WTC11 (cell line): ENCODE measurements at regions not wholly inside any gene's neighbourhood (a gene's known extent, or its start where the extent isn't known, plus 50 kb on each side); places are given as distances from the start of the nearest gene placed in this dataset.

Experiments used
- ATAC-seq: fragments of 200-7000 bp; cut with Tn5 transposase; 2 replicates; pipeline ENCODE4 v1.10.0; 2021; ENCODE audit warnings: mild to moderate bottlenecking, moderate library complexity
- CTCF ChIA-PET: fragments of 300-600 bp; sonication (Branson Sonifier 250); formaldehyde crosslinking; loops from one replicate; lab custom pipeline; 2021; ENCODE audit warnings: antibody characterized with exemption; lab: Charles Lee
- POLR2A ChIA-PET: fragments of 350-600 bp; sonication (Branson Sonifier 250); formaldehyde crosslinking; loops from one replicate; lab custom pipeline; 2021; ENCODE audit warnings: antibody characterized with exemption; lab: Charles Lee
- DNase-seq: peaks from one replicate; pipeline ENCODE4 v3.0.0; 2021; ENCODE audit warnings: low spot score
- H3K27ac Mint-ChIP-seq: 2 replicates; pipeline ENCODE4 v1.8.0; 2021; ENCODE audit warnings: mixed read lengths
- H3K27me3 Mint-ChIP-seq: 2 replicates; pipeline ENCODE4 v1.8.0; 2021; ENCODE audit warnings: low read depth, mild to moderate bottlenecking, moderate library complexity, mixed read lengths
- H3K36me3 Mint-ChIP-seq: 2 replicates; pipeline ENCODE4 v1.8.0; 2021; ENCODE audit warnings: mixed read lengths
- H3K4me1 Mint-ChIP-seq: 2 replicates; pipeline ENCODE4 v1.8.0; 2022; ENCODE audit warnings: mixed read lengths
- H3K4me3 Mint-ChIP-seq: 2 replicates; pipeline ENCODE4 v1.8.0; 2021; ENCODE audit warnings: mild to moderate bottlenecking, moderate library complexity, mixed read lengths
- H3K9me3 Mint-ChIP-seq: 2 replicates; pipeline ENCODE4 v1.8.0; 2021; ENCODE audit warnings: mixed read lengths
- ATF1 ChIP-seq: sonication (generic); formaldehyde crosslinking; IDR thresholded peaks from 2 replicates; pipeline ENCODE4 v1.8.1; 2023; ENCODE audit warnings: mild to moderate bottlenecking, moderate library complexity, missing genetic modification reagents
- ATF3 ChIP-seq: sonication (generic); formaldehyde crosslinking; conservative IDR thresholded peaks from 2 replicates; pipeline ENCODE4 v1.8.1; 2022; ENCODE audit warnings: mild to moderate bottlenecking, missing genetic modification reagents
- MYBL2 ChIP-seq: sonication (generic); formaldehyde crosslinking; IDR thresholded peaks from 2 replicates; pipeline ENCODE4 v1.8.1; 2023; ENCODE audit warnings: mild to moderate bottlenecking, moderate library complexity, missing genetic modification reagents
- NFE2L1 ChIP-seq: sonication (generic); formaldehyde crosslinking; IDR thresholded peaks from 2 replicates; pipeline ENCODE4 v1.8.1; 2023; ENCODE audit warnings: missing genetic modification reagents
- NFYB ChIP-seq: sonication (generic); formaldehyde crosslinking; conservative IDR thresholded peaks from 2 replicates; pipeline ENCODE4 v1.8.0; 2022; ENCODE audit warnings: low read depth, missing genetic modification reagents
- TEAD1 ChIP-seq: sonication (generic); formaldehyde crosslinking; IDR thresholded peaks from 2 replicates; pipeline ENCODE4 v1.8.0; 2022; ENCODE audit warnings: mild to moderate bottlenecking, missing genetic modification reagents
- TEAD4 ChIP-seq: sonication (generic); formaldehyde crosslinking; IDR thresholded peaks from 2 replicates; pipeline ENCODE4 v1.8.0; 2022; ENCODE audit warnings: mild to moderate bottlenecking, missing genetic modification reagents
- TP53 ChIP-seq: sonication (generic); formaldehyde crosslinking; IDR thresholded peaks from 2 replicates; pipeline ENCODE4 v1.8.1; 2023; ENCODE audit warnings: mild to moderate bottlenecking, missing genetic modification reagents
- ZSCAN18 ChIP-seq: fragments of 250-450 bp; sonication (Bioruptor Pico); IDR thresholded peaks from 2 replicates; pipeline ENCODE4 v2.1.2; 2022; ENCODE audit warnings: mild to moderate bottlenecking, moderate library complexity
- TF ChIP-seq, protein P1 (sequence below): sonication (generic); formaldehyde crosslinking; IDR thresholded peaks from 2 replicates; pipeline ENCODE4 v1.8.0; 2023; ENCODE audit warnings: mild to moderate bottlenecking, missing genetic modification reagents
- TF ChIP-seq, protein P2 (sequence below): sonication (generic); formaldehyde crosslinking; IDR thresholded peaks from 2 replicates; pipeline ENCODE4 v1.8.0; 2022; ENCODE audit warnings: mild to moderate bottlenecking, missing genetic modification reagents
- TF ChIP-seq, protein P3 (sequence below): sonication (generic); formaldehyde crosslinking; IDR thresholded peaks from 2 replicates; pipeline ENCODE4 v1.8.0; 2023; ENCODE audit warnings: missing genetic modification reagents, mild to moderate bottlenecking, borderline replicate concordance
- TF ChIP-seq, protein P4 (sequence below): sonication (generic); formaldehyde crosslinking; IDR thresholded peaks from 2 replicates; pipeline ENCODE4 v1.8.1; 2023; ENCODE audit warnings: mild to moderate bottlenecking, missing genetic modification reagents

- TF ChIP-seq, protein P1, sequence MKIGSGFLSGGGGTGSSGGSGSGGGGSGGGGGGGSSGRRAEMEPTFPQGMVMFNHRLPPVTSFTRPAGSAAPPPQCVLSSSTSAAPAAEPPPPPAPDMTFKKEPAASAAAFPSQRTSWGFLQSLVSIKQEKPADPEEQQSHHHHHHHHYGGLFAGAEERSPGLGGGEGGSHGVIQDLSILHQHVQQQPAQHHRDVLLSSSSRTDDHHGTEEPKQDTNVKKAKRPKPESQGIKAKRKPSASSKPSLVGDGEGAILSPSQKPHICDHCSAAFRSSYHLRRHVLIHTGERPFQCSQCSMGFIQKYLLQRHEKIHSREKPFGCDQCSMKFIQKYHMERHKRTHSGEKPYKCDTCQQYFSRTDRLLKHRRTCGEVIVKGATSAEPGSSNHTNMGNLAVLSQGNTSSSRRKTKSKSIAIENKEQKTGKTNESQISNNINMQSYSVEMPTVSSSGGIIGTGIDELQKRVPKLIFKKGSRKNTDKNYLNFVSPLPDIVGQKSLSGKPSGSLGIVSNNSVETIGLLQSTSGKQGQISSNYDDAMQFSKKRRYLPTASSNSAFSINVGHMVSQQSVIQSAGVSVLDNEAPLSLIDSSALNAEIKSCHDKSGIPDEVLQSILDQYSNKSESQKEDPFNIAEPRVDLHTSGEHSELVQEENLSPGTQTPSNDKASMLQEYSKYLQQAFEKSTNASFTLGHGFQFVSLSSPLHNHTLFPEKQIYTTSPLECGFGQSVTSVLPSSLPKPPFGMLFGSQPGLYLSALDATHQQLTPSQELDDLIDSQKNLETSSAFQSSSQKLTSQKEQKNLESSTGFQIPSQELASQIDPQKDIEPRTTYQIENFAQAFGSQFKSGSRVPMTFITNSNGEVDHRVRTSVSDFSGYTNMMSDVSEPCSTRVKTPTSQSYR (CRISPR knock-in tag): no peak
- TF ChIP-seq, protein P2, sequence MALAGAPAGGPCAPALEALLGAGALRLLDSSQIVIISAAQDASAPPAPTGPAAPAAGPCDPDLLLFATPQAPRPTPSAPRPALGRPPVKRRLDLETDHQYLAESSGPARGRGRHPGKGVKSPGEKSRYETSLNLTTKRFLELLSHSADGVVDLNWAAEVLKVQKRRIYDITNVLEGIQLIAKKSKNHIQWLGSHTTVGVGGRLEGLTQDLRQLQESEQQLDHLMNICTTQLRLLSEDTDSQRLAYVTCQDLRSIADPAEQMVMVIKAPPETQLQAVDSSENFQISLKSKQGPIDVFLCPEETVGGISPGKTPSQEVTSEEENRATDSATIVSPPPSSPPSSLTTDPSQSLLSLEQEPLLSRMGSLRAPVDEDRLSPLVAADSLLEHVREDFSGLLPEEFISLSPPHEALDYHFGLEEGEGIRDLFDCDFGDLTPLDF (CRISPR knock-in tag): no peak
Observed at GRCh38 chr10:64345856-64346255, 824.7 kb downstream of the REEP3 start (continued).

DNA sequence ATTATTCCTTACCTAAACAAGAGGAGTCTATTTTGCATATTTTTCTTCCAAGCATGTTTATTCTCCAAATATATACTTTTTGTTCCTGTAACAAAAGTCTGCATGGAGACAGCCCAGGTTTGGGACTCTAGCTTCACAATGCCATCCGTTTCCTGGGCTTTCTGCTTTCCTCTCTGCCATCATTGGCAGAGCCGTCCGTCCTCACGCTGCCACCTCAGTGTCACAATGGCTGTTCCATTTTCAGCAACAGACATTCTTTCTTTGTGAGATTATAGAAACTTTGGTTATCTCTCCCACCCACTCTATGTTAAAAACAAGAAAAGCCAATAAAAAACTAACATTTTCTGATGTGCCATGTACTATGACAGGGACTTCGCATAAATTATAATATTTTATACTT lies 825.2 kb downstream of the REEP3 start:
- ChIA-PET POLR2A (no interaction called here), CTCF (no interaction called here)
- DNase-seq (no peak), ATAC-seq (no peak)
- no peak for TF ChIP-seq ZSCAN18 (CRISPR knock-in tag)
- TF ChIP-seq MYBL2: no peak
- TF ChIP-seq, protein P2 (CRISPR knock-in tag): no peak
- TF ChIP-seq ATF1 (CRISPR knock-in tag): no peak
- TF ChIP-seq TEAD4 (CRISPR knock-in tag): no peak
- TF ChIP-seq NFE2L1: no peak
- TF ChIP-seq NFYB (CRISPR knock-in tag): no peak
- TF ChIP-seq, protein P3, sequence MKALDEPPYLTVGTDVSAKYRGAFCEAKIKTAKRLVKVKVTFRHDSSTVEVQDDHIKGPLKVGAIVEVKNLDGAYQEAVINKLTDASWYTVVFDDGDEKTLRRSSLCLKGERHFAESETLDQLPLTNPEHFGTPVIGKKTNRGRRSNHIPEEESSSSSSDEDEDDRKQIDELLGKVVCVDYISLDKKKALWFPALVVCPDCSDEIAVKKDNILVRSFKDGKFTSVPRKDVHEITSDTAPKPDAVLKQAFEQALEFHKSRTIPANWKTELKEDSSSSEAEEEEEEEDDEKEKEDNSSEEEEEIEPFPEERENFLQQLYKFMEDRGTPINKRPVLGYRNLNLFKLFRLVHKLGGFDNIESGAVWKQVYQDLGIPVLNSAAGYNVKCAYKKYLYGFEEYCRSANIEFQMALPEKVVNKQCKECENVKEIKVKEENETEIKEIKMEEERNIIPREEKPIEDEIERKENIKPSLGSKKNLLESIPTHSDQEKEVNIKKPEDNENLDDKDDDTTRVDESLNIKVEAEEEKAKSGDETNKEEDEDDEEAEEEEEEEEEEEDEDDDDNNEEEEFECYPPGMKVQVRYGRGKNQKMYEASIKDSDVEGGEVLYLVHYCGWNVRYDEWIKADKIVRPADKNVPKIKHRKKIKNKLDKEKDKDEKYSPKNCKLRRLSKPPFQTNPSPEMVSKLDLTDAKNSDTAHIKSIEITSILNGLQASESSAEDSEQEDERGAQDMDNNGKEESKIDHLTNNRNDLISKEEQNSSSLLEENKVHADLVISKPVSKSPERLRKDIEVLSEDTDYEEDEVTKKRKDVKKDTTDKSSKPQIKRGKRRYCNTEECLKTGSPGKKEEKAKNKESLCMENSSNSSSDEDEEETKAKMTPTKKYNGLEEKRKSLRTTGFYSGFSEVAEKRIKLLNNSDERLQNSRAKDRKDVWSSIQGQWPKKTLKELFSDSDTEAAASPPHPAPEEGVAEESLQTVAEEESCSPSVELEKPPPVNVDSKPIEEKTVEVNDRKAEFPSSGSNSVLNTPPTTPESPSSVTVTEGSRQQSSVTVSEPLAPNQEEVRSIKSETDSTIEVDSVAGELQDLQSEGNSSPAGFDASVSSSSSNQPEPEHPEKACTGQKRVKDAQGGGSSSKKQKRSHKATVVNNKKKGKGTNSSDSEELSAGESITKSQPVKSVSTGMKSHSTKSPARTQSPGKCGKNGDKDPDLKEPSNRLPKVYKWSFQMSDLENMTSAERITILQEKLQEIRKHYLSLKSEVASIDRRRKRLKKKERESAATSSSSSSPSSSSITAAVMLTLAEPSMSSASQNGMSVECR: no peak
- Mint-ChIP-seq H3K27ac (no peak overlapping the region), H3K27me3 (no peaks in the 10 kb centered on the region), H3K4me3 (no peak overlapping the region), H3K4me1 (peaks cover 2% of the 10 kb centered on the region; the same call in 1 of the 2 replicates), H3K36me3 (no peaks in the 10 kb centered on the region), H3K9me3 (no peaks in the 10 kb centered on the region)

GRCh38 chr10:64350665-64351064 lies 829.5 kb downstream of the REEP3 start:
- Mint-ChIP-seq H3K36me3 (no peaks in the 10 kb centered on the region), H3K4me3 (no peak overlapping the region), H3K4me1 (peaks cover 12% of the 10 kb centered on the region), H3K27ac (no peak overlapping the region), H3K27me3 (no peaks in the 10 kb centered on the region), H3K9me3 (peaks cover 9% of the 10 kb centered on the region; the same call in 1 of the 2 replicates)
- TF ChIP-seq, protein P4, sequence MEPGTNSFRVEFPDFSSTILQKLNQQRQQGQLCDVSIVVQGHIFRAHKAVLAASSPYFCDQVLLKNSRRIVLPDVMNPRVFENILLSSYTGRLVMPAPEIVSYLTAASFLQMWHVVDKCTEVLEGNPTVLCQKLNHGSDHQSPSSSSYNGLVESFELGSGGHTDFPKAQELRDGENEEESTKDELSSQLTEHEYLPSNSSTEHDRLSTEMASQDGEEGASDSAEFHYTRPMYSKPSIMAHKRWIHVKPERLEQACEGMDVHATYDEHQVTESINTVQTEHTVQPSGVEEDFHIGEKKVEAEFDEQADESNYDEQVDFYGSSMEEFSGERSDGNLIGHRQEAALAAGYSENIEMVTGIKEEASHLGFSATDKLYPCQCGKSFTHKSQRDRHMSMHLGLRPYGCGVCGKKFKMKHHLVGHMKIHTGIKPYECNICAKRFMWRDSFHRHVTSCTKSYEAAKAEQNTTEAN (CRISPR knock-in tag): no peak
- TF ChIP-seq ATF3 (CRISPR knock-in tag) (no peak), TP53 (CRISPR knock-in tag) (no peak), TEAD1 (CRISPR knock-in tag) (no peak)
- ATAC-seq (no peak; the same call in 1 of the 2 replicates), DNase-seq (no peak)
- ChIA-PET POLR2A (no interaction called here), CTCF (no interaction called here)
